A549 (cell line): ENCODE measurements at regions not wholly inside any gene's neighbourhood (a gene's known extent, or its start where the extent isn't known, plus 50 kb on each side); places are given as distances from the start of the nearest gene placed in this dataset.
"Not testable (repeated sequence)": the region's sequence is repeated elsewhere in the genome, so short reads cannot be mapped to it uniquely, and the experiment has no call there.

Experiments
- CEBPB ChIP-seq, 2 experiments: fragments of >200 bp in 1 of 2; sonication (Bioruptor Twin) in 1 of 2; formaldehyde crosslinking in 1 of 2; IDR thresholded peaks; 2 replicates each; pipeline ENCODE4 v1.6.1; 2012 to 2016
- CHD2 ChIP-seq: fragments of 150-350 bp; IDR thresholded peaks from 2 replicates; pipeline ENCODE4 v1.6.1; 2014; ENCODE audit warnings: low read length; ENCODE audit not compliant: partially characterized antibody
- CTCF ChIP-seq: fragments of >200 bp; sonication (Bioruptor Twin); formaldehyde crosslinking; IDR thresholded peaks from 3 replicates; pipeline ENCODE4 v1.5.1; 2016
- JUN ChIP-seq, 2 experiments: fragments of >200 bp; sonication (Bioruptor Twin); formaldehyde crosslinking; IDR thresholded peaks; 2 replicates in 1 of 2; 3 replicates in 1 of 2; pipeline ENCODE4 v1.6.1; 2016 to 2017
- MAFK ChIP-seq: fragments of 450-650 bp; IDR thresholded peaks from 2 replicates; pipeline ENCODE4 v1.6.1; 2014; ENCODE audit not compliant: partially characterized antibody
- MAX ChIP-seq: IDR thresholded peaks from 2 replicates; pipeline ENCODE4 v1.6.1; 2012
- MYC ChIP-seq: IDR thresholded peaks from 2 replicates; pipeline ENCODE4 v1.6.1; 2012; ENCODE audit warnings: mild to moderate bottlenecking, inconsistent platforms, low read length, improper control_type of control experiment, borderline replicate concordance
- RAD21 ChIP-seq, 2 experiments: fragments of >200 bp in 1 of 2; sonication (Bioruptor Twin) in 1 of 2; formaldehyde crosslinking in 1 of 2; IDR thresholded peaks in 1 of 2; conservative IDR thresholded peaks in 1 of 2; 2 replicates in 1 of 2; 3 replicates in 1 of 2; pipeline ENCODE4 v1.6.1; 2012 to 2018; ENCODE audit warnings: inconsistent platforms in 1 of 2
- REST ChIP-seq: fragments of 200-600 bp; sonication (generic); IDR thresholded peaks from 2 replicates; pipeline ENCODE4 v1.6.1; 2016; ENCODE audit warnings: antibody characterized with exemption, mild to moderate bottlenecking, moderate library complexity
- RFX5 ChIP-seq: fragments of 450-650 bp; IDR thresholded peaks from 2 replicates; pipeline ENCODE4 v1.7.1; 2014; ENCODE audit warnings: antibody characterized with exemption, mild to moderate bottlenecking, moderate library complexity
- SREBF2 ChIP-seq: fragments of 450-650 bp; IDR thresholded peaks from 2 replicates; pipeline ENCODE4 v1.6.1; 2014; ENCODE audit warnings: mild to moderate bottlenecking, moderate library complexity

GRCh38 chr4:87919304-87919703 lies 56.2 kb upstream of the SPP1 start:
- not testable (repeated sequence) for TF ChIP-seq CTCF; RAD21 (conservative IDR thresholded peaks at IDR 0.05 in 1 of 2, IDR thresholded peaks at IDR 0.05 in 1 of 2); JUN (IDR thresholded peaks at IDR 0.05); MAX; MYC; REST; SREBF2; CHD2; MAFK; CEBPB (IDR thresholded peaks at IDR 0.05); RFX5
